SK-N-MC (cell line): ENCODE measurements at regions not wholly inside any gene's neighbourhood (a gene's known extent, or its start where the extent isn't known, plus 50 kb on each side); places are given as distances from the start of the nearest gene placed in this dataset.

Source experiments
- EZH2 ChIP-seq: fragments of 200-600 bp; sonication (generic); IDR thresholded peaks from one replicate; pipeline ENCODE4 v1.6.1; 2017; ENCODE audit warnings: antibody characterized with exemption
- POLR2AphosphoS5 ChIP-seq: IDR thresholded peaks from 2 replicates; pipeline ENCODE4 v1.6.1; 2012; ENCODE audit warnings: mild to moderate bottlenecking, low read depth, low read length, borderline replicate concordance

- no peak for TF ChIP-seq EZH2
- TF ChIP-seq POLR2AphosphoS5, result no peak
These were observed 139.0 kb upstream of the KLF7 start for GRCh38 chr2:207304761-207305160.
